ENCODE measurements at regions not wholly inside any gene's neighbourhood (a gene's known extent, or its start where the extent isn't known, plus 50 kb on each side); places are given as distances from the start of the nearest gene placed in this dataset.

- no peaks in the 10 kb centered on the region for H3K27me3 ChIP-seq
- H3K4me3 ChIP-seq, result no peak overlapping the region
- no peaks in the 10 kb centered on the region for H3K36me3 ChIP-seq
- H3K4me1 ChIP-seq, result no peaks in the 10 kb centered on the region
- intact Hi-C loops (cut with DNase I; ENCODE audit: low total_unique reads), result no loop called here
- TF ChIP-seq POLR2A (IDR thresholded peaks at IDR 0.05) (no peak), POLR2AphosphoS5 (IDR thresholded peaks at IDR 0.05) (no peak), CTCF (IDR thresholded peaks at IDR 0.05) (no peak)
- H3K27ac ChIP-seq, result no peak overlapping the region
- H3K9me3 ChIP-seq, result no peaks in the 10 kb centered on the region
- DNase-seq (ENCODE audit: low spot score in 2 of 2), result no peak
Measured at GRCh38 chr18:38032516-38032915, 466.9 kb upstream of the CELF4 start.

- DNase-seq (ENCODE audit: low spot score in 2 of 2), result no peak
- H3K27ac ChIP-seq, result no peak overlapping the region
- H3K4me3 ChIP-seq, result no peak overlapping the region
- H3K9me3 ChIP-seq, result no peaks in the 10 kb centered on the region
- intact Hi-C loops (cut with DNase I; ENCODE audit: low total_unique reads), result no loop called here
- no peaks in the 10 kb centered on the region for H3K36me3 ChIP-seq
- no peaks in the 10 kb centered on the region for H3K27me3 ChIP-seq
- no peak for TF ChIP-seq CTCF (IDR thresholded peaks at IDR 0.05)
- no peak for TF ChIP-seq POLR2AphosphoS5 (IDR thresholded peaks at IDR 0.05)
- TF ChIP-seq POLR2A (IDR thresholded peaks at IDR 0.05), result no peak
- no peaks in the 10 kb centered on the region for H3K4me1 ChIP-seq
Measured at GRCh38 chr18:38028946-38029345, 463.3 kb upstream of the CELF4 start.

GRCh38 chr18:38025433-38026038 is 459.9 kb upstream of the CELF4 start:
- TF ChIP-seq POLR2AphosphoS5 (IDR thresholded peaks at IDR 0.05), result no peak
- TF ChIP-seq POLR2A (IDR thresholded peaks at IDR 0.05), result no peak
- TF ChIP-seq CTCF (IDR thresholded peaks at IDR 0.05), result no peak
- no peak for DNase-seq (ENCODE audit: low spot score in 2 of 2)
- Histone ChIP-seq H3K4me1 (no peaks in the 10 kb centered on the region), H3K4me3 (no peak overlapping the region), H3K27me3 (no peaks in the 10 kb centered on the region), H3K9me3 (no peaks in the 10 kb centered on the region), H3K36me3 (no peaks in the 10 kb centered on the region), H3K27ac (no peak overlapping the region)
- intact Hi-C loops (cut with DNase I; ENCODE audit: low total_unique reads), result no loop called here

- TF ChIP-seq POLR2A (IDR thresholded peaks at IDR 0.05), result no peak
- no peak for TF ChIP-seq POLR2AphosphoS5 (IDR thresholded peaks at IDR 0.05)
- no peak for TF ChIP-seq CTCF (IDR thresholded peaks at IDR 0.05)
- H3K27ac ChIP-seq, result no peak overlapping the region
- H3K4me1 ChIP-seq, result no peaks in the 10 kb centered on the region
- no peak overlapping the region for H3K4me3 ChIP-seq
- H3K27me3 ChIP-seq, result no peaks in the 10 kb centered on the region
- H3K36me3 ChIP-seq, result no peaks in the 10 kb centered on the region
- DNase-seq (ENCODE audit: low spot score in 2 of 2), result no peak
- no peaks in the 10 kb centered on the region for H3K9me3 ChIP-seq
- intact Hi-C loops (cut with DNase I; ENCODE audit: low total_unique reads), result no loop called here
Measured at GRCh38 chr18:38023871-38024270, 458.3 kb upstream of the CELF4 start.

- intact Hi-C loops (cut with DNase I; ENCODE audit: low total_unique reads), result no loop called here
- no peak for TF ChIP-seq CTCF (IDR thresholded peaks at IDR 0.05)
- TF ChIP-seq POLR2AphosphoS5 (IDR thresholded peaks at IDR 0.05), result no peak
- no peak for TF ChIP-seq POLR2A (IDR thresholded peaks at IDR 0.05)
- Histone ChIP-seq H3K27me3 (no peaks in the 10 kb centered on the region), H3K27ac (no peak overlapping the region), H3K36me3 (no peaks in the 10 kb centered on the region), H3K4me1 (no peaks in the 10 kb centered on the region), H3K9me3 (no peaks in the 10 kb centered on the region), H3K4me3 (no peak overlapping the region)
- DNase-seq (ENCODE audit: low spot score in 2 of 2), result no peak
Measured at GRCh38 chr18:38022234-38022633, 456.6 kb upstream of the CELF4 start.
